ENCODE measurements at regions not wholly inside any gene's neighbourhood (a gene's known extent, or its start where the extent isn't known, plus 50 kb on each side); places are given as distances from the start of the nearest gene placed in this dataset.

- Histone ChIP-seq H3K27ac (peak overlapping the region in 3 of 12 donors; percentile 26 to 39 (median 31)), H3K9me3 (no peaks in the 10 kb centered on the region), H3K4me1 (peaks cover 0 to 57% (median 15%) of the 10 kb centered on the region in 12 donors), H3K4me3 (peak overlapping the region; percentile 41 to 69 (median 56)), H3K36me3 (no peaks in the 10 kb centered on the region), H3K27me3 (peaks cover 10 to 93% (median 62%) of the 10 kb centered on the region in 9 donors)
- WGBS, 4 donors: 2 to 3% (median 3%) methylated on average over 29 of the region's 29 CpGs
- DNase-seq: no peak
- ATAC-seq: no peak
- TF ChIP-seq POLR2A (IDR thresholded peaks at IDR 0.05): no peak
- TF ChIP-seq, protein P1, sequence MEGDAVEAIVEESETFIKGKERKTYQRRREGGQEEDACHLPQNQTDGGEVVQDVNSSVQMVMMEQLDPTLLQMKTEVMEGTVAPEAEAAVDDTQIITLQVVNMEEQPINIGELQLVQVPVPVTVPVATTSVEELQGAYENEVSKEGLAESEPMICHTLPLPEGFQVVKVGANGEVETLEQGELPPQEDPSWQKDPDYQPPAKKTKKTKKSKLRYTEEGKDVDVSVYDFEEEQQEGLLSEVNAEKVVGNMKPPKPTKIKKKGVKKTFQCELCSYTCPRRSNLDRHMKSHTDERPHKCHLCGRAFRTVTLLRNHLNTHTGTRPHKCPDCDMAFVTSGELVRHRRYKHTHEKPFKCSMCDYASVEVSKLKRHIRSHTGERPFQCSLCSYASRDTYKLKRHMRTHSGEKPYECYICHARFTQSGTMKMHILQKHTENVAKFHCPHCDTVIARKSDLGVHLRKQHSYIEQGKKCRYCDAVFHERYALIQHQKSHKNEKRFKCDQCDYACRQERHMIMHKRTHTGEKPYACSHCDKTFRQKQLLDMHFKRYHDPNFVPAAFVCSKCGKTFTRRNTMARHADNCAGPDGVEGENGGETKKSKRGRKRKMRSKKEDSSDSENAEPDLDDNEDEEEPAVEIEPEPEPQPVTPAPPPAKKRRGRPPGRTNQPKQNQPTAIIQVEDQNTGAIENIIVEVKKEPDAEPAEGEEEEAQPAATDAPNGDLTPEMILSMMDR (IDR thresholded peaks at IDR 0.05): no peak
- intact Hi-C loops (cut with DNase I): loop anchor here in 8 of 10 donors (1.0 to 10.0 kb wide), 9 partner anchors 178 to 428 kb away; no protein-coding TSS in a partner anchor
Observed at GRCh38 chr19:30226464-30227011, 145.6 kb upstream of the ZNF536 start.

- DNase-seq (no peak), ATAC-seq (no peak)
- 0 to 2% (median 1%) methylated on average over 24 to 35 of the region's 35 CpGs for WGBS, 4 donors
- Histone ChIP-seq H3K4me1 (peaks cover 0 to 57% (median 15%) of the 10 kb centered on the region in 12 donors), H3K9me3 (no peaks in the 10 kb centered on the region), H3K4me3 (peak overlapping the region; percentile 41 to 69 (median 56)), H3K27ac (peak overlapping the region in 8 of 12 donors; percentile 15 to 76 (median 37)), H3K36me3 (no peaks in the 10 kb centered on the region), H3K27me3 (peaks cover 10 to 88% (median 56%) of the 10 kb centered on the region in 9 donors)
- intact Hi-C loops (cut with DNase I): loop anchor here in 8 of 10 donors (1.0 to 10.0 kb wide), 9 partner anchors 178 to 428 kb away; no protein-coding TSS in a partner anchor
- TF ChIP-seq, protein P1 (IDR thresholded peaks at IDR 0.05): no peak
- no peak for TF ChIP-seq POLR2A (IDR thresholded peaks at IDR 0.05)
Observed at GRCh38 chr19:30227012-30227621, 145.1 kb upstream of the ZNF536 start.

DNA sequence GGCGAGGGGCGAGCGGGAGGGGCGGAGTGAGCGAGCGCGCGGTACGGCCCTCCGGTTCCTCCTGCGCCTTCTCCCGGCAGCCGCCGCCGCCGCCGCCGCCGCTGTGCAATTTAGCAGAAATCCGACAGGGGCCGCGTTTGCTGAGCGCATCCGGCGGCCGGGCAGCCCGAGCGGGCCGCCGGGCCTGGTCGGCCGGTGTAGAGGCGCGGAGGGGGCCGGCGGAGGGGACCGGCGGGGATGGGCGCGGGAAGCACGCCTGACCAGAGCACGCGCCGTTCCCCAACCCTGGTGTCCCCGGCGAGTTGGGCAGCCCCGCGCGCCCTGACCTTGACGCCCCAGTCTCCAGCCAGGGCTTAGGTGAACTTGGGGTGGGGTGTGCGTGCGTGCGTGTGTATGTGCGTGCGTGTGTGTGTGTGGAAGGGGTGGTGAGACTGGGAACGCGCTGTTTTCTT, 144.5 kb upstream of the ZNF536 start:
- 0 to 1% (median 1%) methylated on average over 24 to 57 of the region's 57 CpGs for WGBS, 4 donors
- no peak for TF ChIP-seq POLR2A (IDR thresholded peaks at IDR 0.05)
- TF ChIP-seq, protein P1 (IDR thresholded peaks at IDR 0.05): peak; percentile 27 to 77 (median 64)

More for the DNA sequence above, 144.5 kb upstream of the ZNF536 start:
- DNase-seq (peak; percentile 56 to 85 (median 68)), ATAC-seq (peak; percentile 64 to 86 (median 78))
- H3K9me3 ChIP-seq: no peaks in the 10 kb centered on the region
- peaks cover 5 to 83% (median 50%) of the 10 kb centered on the region in 9 donors for H3K27me3 ChIP-seq
- peak overlapping the region; percentile 41 to 69 (median 56) for H3K4me3 ChIP-seq
- peak overlapping the region in 7 of 12 donors; percentile 15 to 82 (median 39) for H3K27ac ChIP-seq
- intact Hi-C loops (cut with DNase I): loop anchor here in 8 of 10 donors (1.0 to 10.0 kb wide), 9 partner anchors 177 to 427 kb away; no protein-coding TSS in a partner anchor
- H3K36me3 ChIP-seq: no peaks in the 10 kb centered on the region
- H3K4me1 ChIP-seq: peaks cover 0 to 53% (median 15%) of the 10 kb centered on the region in 12 donors

Measured in heart left ventricle (tissue), 16 donors.